Esophagus (tissue), 2 donors: ENCODE measurements at regions not wholly inside any gene's neighbourhood (a gene's known extent, or its start where the extent isn't known, plus 50 kb on each side); places are given as distances from the start of the nearest gene placed in this dataset.

Experiments used
- H3K27ac ChIP-seq, 2 donors: one replicate each; pipeline ENCODE4 v1.5.1; 2013; ENCODE audit warnings: low read depth in 2 of 2, mild to moderate bottlenecking in 2 of 2, inconsistent platforms in 1 of 2, low read length in 1 of 2, moderate library complexity in 1 of 2
- H3K27me3 ChIP-seq, 2 donors: one replicate each; pipeline ENCODE4 v1.6.1; 2013; ENCODE audit warnings: low read length in 2 of 2, control low read depth in 1 of 2, mild to moderate bottlenecking in 1 of 2; ENCODE audit not compliant: insufficient read depth in 2 of 2, control insufficient read depth in 1 of 2
- H3K36me3 ChIP-seq, 2 donors: one replicate each; pipeline ENCODE4 v1.6.1; 2013; ENCODE audit warnings: low read length in 1 of 2; ENCODE audit not compliant: control insufficient read depth in 2 of 2, insufficient read depth in 2 of 2
- H3K4me1 ChIP-seq, 2 donors: one replicate each; pipeline ENCODE4 v1.6.1; 2013; ENCODE audit warnings: low read length in 1 of 2; ENCODE audit not compliant: control insufficient read depth in 2 of 2, insufficient read depth in 2 of 2
- H3K4me3 ChIP-seq, 2 donors: one replicate each; pipeline ENCODE4 v1.5.1; 2013; ENCODE audit warnings: low read length in 2 of 2, mild to moderate bottlenecking in 2 of 2, low read depth in 1 of 2, moderate library complexity in 1 of 2
- H3K9me3 ChIP-seq, 2 donors: one replicate each; pipeline ENCODE4 v1.6.1; 2013; ENCODE audit warnings: mild to moderate bottlenecking in 2 of 2, low read depth in 1 of 2, low read length in 1 of 2, moderate library complexity in 1 of 2; ENCODE audit not compliant: control insufficient read depth in 2 of 2, insufficient read depth in 1 of 2
- WGBS, 2 donors: extraction: QIAGEN DNeasy Blood & Tissue Kit; methylation state at CpG; one replicate each; pipeline ENCODE4 v1.1.7; 2013; 5-methylcytosine and 5-hydroxymethylcytosine counted together
- donor health status: healthy with polysubstance abuse.
- donor health status: Bipolar disorder and iron deficiency.

DNA sequence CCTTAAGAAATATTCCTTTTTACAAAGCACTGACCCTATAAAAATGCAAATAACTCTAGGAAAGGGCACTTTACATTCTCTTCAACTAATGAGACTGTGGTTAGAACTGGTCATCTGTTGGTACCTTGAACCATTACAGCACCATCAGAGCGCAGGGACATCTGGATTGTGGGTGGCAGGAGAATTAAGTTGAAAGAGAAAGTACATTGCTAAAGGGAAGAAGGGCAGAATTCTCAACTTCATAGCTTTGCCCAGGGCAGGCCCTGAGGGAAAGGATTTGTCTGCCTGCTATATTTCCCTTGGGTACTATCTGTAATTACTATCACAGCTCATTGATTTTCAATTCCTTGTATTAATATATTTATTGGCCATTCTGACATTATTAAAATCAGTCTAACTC is 196.8 kb downstream of the KLF12 start:
- WGBS, 2 donors: 88 to 89% methylated on average over 1 of the region's 1 CpG
- Histone ChIP-seq H3K9me3 (no peaks in the 10 kb centered on the region), H3K36me3 (no peaks in the 10 kb centered on the region), H3K27me3 (no peaks in the 10 kb centered on the region), H3K27ac (no peak overlapping the region), H3K4me3 (no peak overlapping the region), H3K4me1 (no peaks in the 10 kb centered on the region)

DNA sequence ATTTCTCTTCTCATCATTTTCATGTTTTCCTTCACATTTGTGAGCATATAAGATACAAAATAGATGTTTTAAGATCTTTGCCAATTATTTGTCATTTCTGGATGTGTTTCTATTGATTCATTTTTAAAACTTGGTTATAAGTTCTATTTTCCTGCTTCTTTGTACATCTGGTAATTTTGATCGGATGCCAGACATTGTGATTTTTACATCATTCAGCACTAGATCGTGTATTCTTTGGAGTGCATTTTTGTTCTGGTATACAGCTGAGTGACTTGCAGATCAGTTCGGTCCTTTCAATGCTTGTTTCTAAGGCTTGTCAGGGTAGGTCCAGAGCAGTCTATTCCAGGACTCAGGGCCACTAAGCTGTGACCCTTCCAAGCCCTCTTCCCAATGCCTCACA is 198.2 kb downstream of the KLF12 start:
- H3K36me3 ChIP-seq: no peaks in the 10 kb centered on the region
- no peak overlapping the region for H3K4me3 ChIP-seq
- no peaks in the 10 kb centered on the region for H3K4me1 ChIP-seq
- no peak overlapping the region for H3K27ac ChIP-seq
- H3K9me3 ChIP-seq: no peaks in the 10 kb centered on the region
- H3K27me3 ChIP-seq: no peaks in the 10 kb centered on the region
- WGBS, 2 donors: 84 to 87% methylated on average over 3 of the region's 3 CpGs

DNA sequence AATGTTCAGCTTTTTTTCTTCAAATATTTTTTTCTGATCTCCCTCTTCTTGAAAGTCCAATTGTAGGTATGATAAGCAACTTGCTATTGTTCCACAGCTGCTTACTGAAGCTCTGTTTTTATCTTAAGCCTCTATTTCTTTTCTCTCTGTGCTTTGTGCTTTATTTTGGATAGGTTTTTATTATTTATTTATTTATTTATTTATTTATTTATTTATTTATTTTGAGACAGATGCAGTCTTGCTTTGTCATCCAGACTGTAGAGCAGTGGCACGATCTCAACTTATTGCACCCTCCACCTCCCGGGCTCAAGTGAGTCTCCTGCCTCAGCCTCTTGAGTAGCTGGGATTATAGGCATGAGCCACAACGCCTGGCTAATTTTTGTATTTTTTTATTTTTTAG is 199.4 kb downstream of the KLF12 start:
- WGBS, 2 donors: 98 to 99% methylated on average over 3 of the region's 3 CpGs
- no peaks in the 10 kb centered on the region for H3K9me3 ChIP-seq
- H3K4me1 ChIP-seq: no peaks in the 10 kb centered on the region
- H3K27ac ChIP-seq: no peak overlapping the region
- H3K27me3 ChIP-seq: no peaks in the 10 kb centered on the region
- H3K4me3 ChIP-seq: no peak overlapping the region
- H3K36me3 ChIP-seq: no peaks in the 10 kb centered on the region

DNA sequence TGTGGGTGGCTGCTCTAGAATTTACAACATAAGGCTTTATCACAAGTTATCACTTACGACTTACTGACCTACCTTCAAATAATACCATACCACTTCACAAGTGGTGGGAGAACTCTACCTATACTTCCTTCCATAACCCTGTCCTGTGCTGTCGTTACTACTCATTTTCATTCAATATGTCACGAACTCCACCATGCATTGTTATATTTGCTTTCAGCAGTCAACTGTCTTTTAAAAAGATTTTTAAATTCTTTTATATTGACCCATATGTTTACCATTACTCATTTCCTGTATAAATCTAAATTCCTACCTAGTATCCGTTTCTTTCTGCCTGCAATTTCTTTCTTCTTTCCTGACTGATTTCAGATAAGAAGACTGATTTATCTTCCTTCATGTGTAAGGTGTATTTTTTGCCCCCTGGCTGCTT is 200.0 kb downstream of the KLF12 start:
- no peak overlapping the region for H3K4me3 ChIP-seq
- H3K4me1 ChIP-seq: no peaks in the 10 kb centered on the region
- WGBS, 2 donors: 63 to 65% methylated on average over 4 of the region's 4 CpGs
- no peak overlapping the region for H3K27ac ChIP-seq
- no peaks in the 10 kb centered on the region for H3K9me3 ChIP-seq
- H3K36me3 ChIP-seq: no peaks in the 10 kb centered on the region
- H3K27me3 ChIP-seq: no peaks in the 10 kb centered on the region

DNA sequence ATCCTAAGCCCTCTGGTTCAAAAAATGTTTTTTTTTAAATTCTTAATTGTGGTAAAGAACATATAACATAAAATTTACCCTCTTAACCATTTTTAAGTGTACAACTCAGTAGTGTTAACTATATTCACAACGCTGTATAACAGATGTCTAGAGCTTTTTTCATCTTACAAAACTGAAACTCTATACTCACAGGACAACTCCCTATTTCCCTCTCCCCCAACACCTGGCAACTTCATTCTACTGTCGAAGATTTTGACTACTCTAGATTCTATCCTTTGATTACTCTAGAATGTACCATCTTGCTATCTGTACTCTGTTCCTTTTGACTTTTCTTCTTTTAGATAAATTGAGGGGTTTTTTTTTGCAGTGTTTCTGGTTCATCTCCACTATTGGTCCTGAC is 200.4 kb downstream of the KLF12 start:
- H3K27ac ChIP-seq: no peak overlapping the region
- no peaks in the 10 kb centered on the region for H3K4me1 ChIP-seq
- WGBS, 2 donors: 84 to 91% methylated on average over 2 of the region's 2 CpGs
- no peaks in the 10 kb centered on the region for H3K9me3 ChIP-seq
- H3K27me3 ChIP-seq: no peaks in the 10 kb centered on the region
- no peak overlapping the region for H3K4me3 ChIP-seq
- H3K36me3 ChIP-seq: no peaks in the 10 kb centered on the region

DNA sequence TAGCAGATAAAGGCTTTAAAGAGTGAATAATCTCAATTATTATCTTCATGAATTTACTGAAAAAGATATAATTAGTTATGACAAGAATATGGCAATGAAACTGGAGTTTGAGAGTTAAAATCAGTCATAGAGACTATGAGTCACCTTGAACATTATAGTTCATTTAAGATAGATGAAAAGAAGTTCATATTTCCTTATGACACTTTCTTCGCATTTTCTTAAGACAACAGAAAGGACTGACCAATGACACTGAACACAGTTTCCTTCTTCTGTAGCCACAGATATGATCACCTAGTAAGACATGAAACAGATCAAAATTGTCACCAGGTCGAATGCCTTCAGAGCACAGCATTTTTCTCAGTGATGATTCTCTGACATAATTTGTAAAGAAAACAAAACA is 202.1 kb downstream of the KLF12 start:
- Histone ChIP-seq H3K4me3 (no peak overlapping the region), H3K27ac (no peak overlapping the region), H3K9me3 (no peaks in the 10 kb centered on the region), H3K36me3 (no peaks in the 10 kb centered on the region), H3K4me1 (no peaks in the 10 kb centered on the region), H3K27me3 (no peaks in the 10 kb centered on the region)
- WGBS, 2 donors: 73 to 77% methylated on average over 2 of the region's 2 CpGs

DNA sequence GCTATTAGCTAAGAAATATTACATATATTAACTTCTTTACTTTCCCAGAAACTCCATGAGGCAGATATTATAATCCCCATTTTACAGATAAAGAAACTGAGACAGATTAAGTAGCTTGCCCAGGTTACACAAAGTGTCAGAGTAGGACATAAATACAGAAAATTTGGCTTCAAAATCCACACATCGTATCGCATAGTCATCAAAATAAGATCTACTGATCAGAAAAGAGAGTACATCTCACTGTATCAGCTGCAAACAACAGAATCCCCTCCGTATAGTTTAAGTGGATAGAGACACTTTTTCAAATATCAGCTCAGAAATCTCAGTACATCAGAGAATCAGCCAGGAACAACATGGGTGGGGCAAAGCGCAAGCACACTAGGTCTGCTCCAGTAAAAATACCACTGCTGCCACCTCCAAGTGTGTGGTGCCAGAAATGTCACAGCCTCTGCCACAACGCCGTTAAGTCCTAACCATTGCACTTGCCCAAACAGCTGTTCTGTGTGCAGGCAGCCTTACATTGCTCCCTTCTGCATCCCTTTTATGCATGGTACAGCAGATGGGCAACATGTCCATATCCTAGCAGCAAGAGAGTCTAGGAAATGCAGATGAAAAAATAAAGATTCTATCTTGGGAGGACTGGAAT is 204.8 kb downstream of the KLF12 start:
- Histone ChIP-seq H3K4me1 (no peaks in the 10 kb centered on the region), H3K36me3 (no peaks in the 10 kb centered on the region), H3K9me3 (no peaks in the 10 kb centered on the region), H3K4me3 (no peak overlapping the region), H3K27ac (no peak overlapping the region), H3K27me3 (no peaks in the 10 kb centered on the region)
- 90 to 95% methylated on average over 6 of the region's 6 CpGs for WGBS, 2 donors

DNA sequence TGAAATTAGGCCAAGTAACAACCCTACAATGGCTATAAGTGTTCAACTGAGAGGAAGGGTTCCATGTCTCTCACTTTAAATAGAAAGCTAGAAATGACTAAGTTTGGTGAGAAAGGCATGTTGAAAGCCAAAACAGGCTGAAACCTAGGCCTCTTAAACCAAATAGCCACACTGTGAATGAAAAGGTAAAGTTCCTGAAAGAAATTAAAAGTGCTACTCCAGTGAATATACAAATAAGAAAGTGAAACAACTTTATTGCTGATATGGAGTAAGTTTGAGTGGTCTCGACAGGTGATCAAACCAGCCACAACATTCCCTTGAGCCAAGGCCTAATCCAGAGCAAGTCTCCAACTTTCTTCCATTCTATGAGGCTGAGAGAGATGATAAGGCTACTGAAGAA is 209.6 kb downstream of the KLF12 start:
- H3K36me3 ChIP-seq: no peaks in the 10 kb centered on the region
- H3K27ac ChIP-seq: no peak overlapping the region
- 81 to 83% methylated on average over 1 of the region's 1 CpG for WGBS, 2 donors
- no peak overlapping the region for H3K4me3 ChIP-seq
- H3K9me3 ChIP-seq: no peaks in the 10 kb centered on the region
- no peaks in the 10 kb centered on the region for H3K27me3 ChIP-seq
- no peaks in the 10 kb centered on the region for H3K4me1 ChIP-seq

DNA sequence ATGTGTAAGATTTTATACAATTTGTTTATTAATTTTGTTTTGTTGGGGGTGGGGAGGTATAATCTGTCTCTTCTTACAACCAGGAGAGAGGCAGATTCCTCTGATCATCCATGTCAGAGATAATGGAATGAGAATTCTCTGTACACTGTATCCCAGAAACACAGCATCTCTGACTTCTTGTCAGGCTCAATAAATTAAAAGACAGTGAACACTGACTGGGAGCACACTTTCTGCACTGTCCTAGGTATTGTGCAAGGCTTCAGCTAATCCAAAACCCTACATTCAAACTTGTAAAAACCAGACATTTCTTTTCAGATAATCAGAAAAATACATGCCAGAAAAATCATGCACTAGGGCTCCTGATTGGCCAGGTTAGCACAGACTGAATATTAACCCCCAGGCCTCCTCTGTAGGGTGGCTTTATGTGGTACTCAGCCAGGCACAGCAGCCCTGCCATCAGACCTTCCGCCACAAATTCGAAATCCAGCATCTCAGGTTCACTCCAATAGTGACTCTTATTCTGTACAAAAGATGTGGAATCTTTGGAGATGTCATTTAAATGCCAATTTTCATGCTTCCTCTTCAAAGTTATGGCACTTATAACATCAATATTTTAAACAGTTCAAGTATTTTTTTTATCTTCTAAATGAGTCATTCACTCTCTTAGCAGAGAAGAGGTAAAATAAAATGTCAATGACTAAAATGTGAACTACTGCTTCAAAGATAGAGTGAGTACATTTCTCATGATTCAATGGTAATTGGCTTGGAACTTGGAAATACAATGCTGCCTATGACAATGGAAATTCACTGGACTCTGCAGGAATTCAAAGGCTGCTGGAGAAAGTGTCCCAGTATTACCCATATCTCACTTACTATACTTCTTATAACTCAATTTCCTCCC is 211.5 kb downstream of the KLF12 start:
- H3K27ac ChIP-seq: no peak overlapping the region
- H3K4me1 ChIP-seq: no peaks in the 10 kb centered on the region
- no peaks in the 10 kb centered on the region for H3K27me3 ChIP-seq
- WGBS, 2 donors: 92 to 96% methylated on average over 2 of the region's 2 CpGs
- H3K36me3 ChIP-seq: no peaks in the 10 kb centered on the region
- H3K4me3 ChIP-seq: no peak overlapping the region
- no peaks in the 10 kb centered on the region for H3K9me3 ChIP-seq

DNA sequence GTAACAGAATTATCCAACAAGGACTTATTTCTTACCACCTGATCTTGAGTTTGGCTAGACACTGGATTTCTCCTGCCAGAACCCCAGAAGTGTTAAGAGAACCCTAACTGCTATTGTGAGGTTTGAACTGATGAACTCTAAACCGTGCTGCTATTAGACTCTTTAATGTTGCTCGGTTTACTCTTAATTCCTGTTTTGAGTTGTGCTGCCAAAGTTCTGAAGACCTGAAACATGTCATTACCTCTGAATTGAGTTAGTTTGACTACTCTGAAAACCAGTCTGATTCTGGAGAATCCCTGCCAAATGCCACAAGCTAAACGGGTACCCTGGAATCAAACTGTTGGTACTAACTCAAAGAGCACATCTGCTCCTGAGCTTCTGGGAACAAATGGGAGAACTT is 215.5 kb downstream of the KLF12 start:
- H3K4me1 ChIP-seq: no peaks in the 10 kb centered on the region
- WGBS, 2 donors: 36 to 49% methylated on average over 3 of the region's 3 CpGs
- H3K9me3 ChIP-seq: no peaks in the 10 kb centered on the region
- H3K27me3 ChIP-seq: no peaks in the 10 kb centered on the region
- H3K27ac ChIP-seq: no peak overlapping the region
- H3K4me3 ChIP-seq: no peak overlapping the region
- no peaks in the 10 kb centered on the region for H3K36me3 ChIP-seq
